ENCODE measurements at regions not wholly inside any gene's neighbourhood (a gene's known extent, or its start where the extent isn't known, plus 50 kb on each side); places are given as distances from the start of the nearest gene placed in this dataset.

DNA sequence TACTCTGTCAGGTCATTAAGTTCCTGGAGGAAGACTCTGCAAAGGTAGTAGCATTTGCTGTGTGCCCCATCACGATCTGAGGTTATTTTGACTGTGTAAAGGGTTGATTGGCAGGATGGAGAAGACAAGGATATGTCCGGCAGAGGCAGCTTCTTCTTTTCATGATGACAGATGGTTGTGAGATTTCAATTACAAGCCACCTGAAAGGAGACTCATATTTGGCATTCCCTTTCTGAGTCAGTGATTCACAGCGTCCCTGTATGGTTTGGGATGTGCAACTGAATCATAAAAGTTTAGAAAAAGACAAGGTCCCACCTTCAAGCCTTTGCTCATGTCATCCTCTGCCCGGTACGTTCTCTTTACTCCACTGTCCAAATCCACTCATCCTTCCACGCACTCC is 113.4 kb downstream of the MTNR1B start:
- H3K9me3 ChIP-seq (ENCODE audit: control insufficient read depth, insufficient read depth, low read length), result no peaks in the 10 kb centered on the region
- in situ Hi-C loops (cut with MboI; ENCODE audit: low sequenced_read_pairs) (no loop called here), intact Hi-C loops (cut with micrococcal nuclease) (no loop called here), dilution Hi-C loops (cut with HindIII; ENCODE audit: low sequenced_read_pairs, unreplicated experiment) (no loop called here)
- no peak overlapping the region for H2BK20ac ChIP-seq (ENCODE audit: low read depth, low read length)
- CTCF ChIA-PET, result no interaction called here
- no peaks in the 10 kb centered on the region for H3K79me1 ChIP-seq (ENCODE audit: low read depth in 1 of 2, low read length in 2 of 2)
- no peak overlapping the region for H3K14ac ChIP-seq (replicated peaks; ENCODE audit: low read depth, low read length)
- H3K9me1 ChIP-seq (ENCODE audit: insufficient read depth, low read length), result no peaks in the 10 kb centered on the region
- H2BK120ac ChIP-seq (ENCODE audit: low read depth, low read length), result no peak overlapping the region
- no peaks in the 10 kb centered on the region for H4K20me1 ChIP-seq (ENCODE audit: insufficient read depth, low read length)
- no peak overlapping the region for H4K8ac ChIP-seq (ENCODE audit: low read depth in 2 of 2, low read length in 2 of 2)
- no peak overlapping the region for H3K4me2 ChIP-seq (ENCODE audit: low read depth, low read length)
- no peak overlapping the region for H2AFZ ChIP-seq (replicated peaks; ENCODE audit: low read length, poor library complexity)
- H3K36me3 ChIP-seq (ENCODE audit: control insufficient read depth, insufficient read depth, low read length), result no peaks in the 10 kb centered on the region
- WGBS, 2 experiments (ENCODE audit: extremely low coverage in 2 of 2, insufficient read length in 1 of 2), result no CpG with 5 or more reads among the region's 6 CpGs
- no peak overlapping the region for H4K91ac ChIP-seq (ENCODE audit: insufficient read depth, low read depth, low read length)
- no peak overlapping the region for H3K9ac ChIP-seq (ENCODE audit: low read depth, low read length)
- H2AK5ac ChIP-seq (ENCODE audit: low read depth, low read length), result no peak overlapping the region
- no peak overlapping the region for H3K4me3 ChIP-seq (ENCODE audit: insufficient read depth, low read depth, low read length)
- no peaks in the 10 kb centered on the region for H3K4me1 ChIP-seq (ENCODE audit: control insufficient read depth, insufficient read depth, low read length)
- H3K4ac ChIP-seq (ENCODE audit: low read depth, low read length), result no peak overlapping the region
- no peak overlapping the region for H2BK15ac ChIP-seq (ENCODE audit: low read depth, low read length)
- H3K23ac ChIP-seq (ENCODE audit: low read depth, low read length), result 0 out of 2 replicates have a peak overlapping the region, but pooled peaks have one; percentile 16
- H3K27me3 ChIP-seq (ENCODE audit: control insufficient read depth, insufficient read depth, low read length), result no peaks in the 10 kb centered on the region
- ATAC-seq (ENCODE audit: low read depth), result no peak
- no peak overlapping the region for H3K56ac ChIP-seq (ENCODE audit: extremely low read depth, insufficient read depth, low read length)
- no peak overlapping the region for H3K27ac ChIP-seq (ENCODE audit: insufficient read depth, low read length)
- no peak overlapping the region for H3K18ac ChIP-seq (ENCODE audit: low read depth, low read length)
- POLR2A ChIA-PET (ENCODE audit: unreplicated experiment), result no interaction called here
- no peak for DNase-seq
- H2AK9ac ChIP-seq (replicated peaks; ENCODE audit: low read depth, low read length, poor library complexity), result no peak overlapping the region
- TF ChIP-seq, protein P1, sequence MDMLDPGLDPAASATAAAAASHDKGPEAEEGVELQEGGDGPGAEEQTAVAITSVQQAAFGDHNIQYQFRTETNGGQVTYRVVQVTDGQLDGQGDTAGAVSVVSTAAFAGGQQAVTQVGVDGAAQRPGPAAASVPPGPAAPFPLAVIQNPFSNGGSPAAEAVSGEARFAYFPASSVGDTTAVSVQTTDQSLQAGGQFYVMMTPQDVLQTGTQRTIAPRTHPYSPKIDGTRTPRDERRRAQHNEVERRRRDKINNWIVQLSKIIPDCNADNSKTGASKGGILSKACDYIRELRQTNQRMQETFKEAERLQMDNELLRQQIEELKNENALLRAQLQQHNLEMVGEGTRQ (IDR thresholded peaks at IDR 0.05; ENCODE audit: low read depth, low read length), result no peak
- TF ChIP-seq CHD1 (IDR thresholded peaks at IDR 0.05; ENCODE audit: low read depth, low read length) (no peak), RCOR1 (IDR thresholded peaks at IDR 0.05; ENCODE audit: insufficient replicate concordance, low read length) (no peak), FOS (IDR thresholded peaks at IDR 0.05; ENCODE audit: low read depth, low read length) (no peak), RAD21 (IDR thresholded peaks at IDR 0.05; ENCODE audit: low read length) (no peak), POLR2A (IDR thresholded peaks at IDR 0.05; ENCODE audit: low read depth, low read length) (no peak), CEBPB (IDR thresholded peaks at IDR 0.05; ENCODE audit: low read depth, low read length) (no peak), MAZ (IDR thresholded peaks at IDR 0.05; ENCODE audit: borderline replicate concordance, low read depth, low read length) (no peak), MAFK (IDR thresholded peaks at IDR 0.05; ENCODE audit: low read depth, low read length) (no peak), MXI1 (IDR thresholded peaks at IDR 0.05; ENCODE audit: borderline replicate concordance, low read depth, low read length) (no peak), BHLHE40 (IDR thresholded peaks at IDR 0.05; ENCODE audit: low read depth, low read length) (no peak), RFX5 (IDR thresholded peaks at IDR 0.05; ENCODE audit: low read depth, low read length) (no peak), SMC3 (IDR thresholded peaks at IDR 0.05; ENCODE audit: low read depth, low read length) (no peak), NFE2L2 (IDR thresholded peaks at IDR 0.05; ENCODE audit: low read depth, low read length) (no peak)
- TF ChIP-seq, protein P2, sequence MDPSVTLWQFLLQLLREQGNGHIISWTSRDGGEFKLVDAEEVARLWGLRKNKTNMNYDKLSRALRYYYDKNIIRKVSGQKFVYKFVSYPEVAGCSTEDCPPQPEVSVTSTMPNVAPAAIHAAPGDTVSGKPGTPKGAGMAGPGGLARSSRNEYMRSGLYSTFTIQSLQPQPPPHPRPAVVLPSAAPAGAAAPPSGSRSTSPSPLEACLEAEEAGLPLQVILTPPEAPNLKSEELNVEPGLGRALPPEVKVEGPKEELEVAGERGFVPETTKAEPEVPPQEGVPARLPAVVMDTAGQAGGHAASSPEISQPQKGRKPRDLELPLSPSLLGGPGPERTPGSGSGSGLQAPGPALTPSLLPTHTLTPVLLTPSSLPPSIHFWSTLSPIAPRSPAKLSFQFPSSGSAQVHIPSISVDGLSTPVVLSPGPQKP (IDR thresholded peaks at IDR 0.05; ENCODE audit: borderline replicate concordance, low read depth, low read length), result no peak
- TF ChIP-seq, protein P3, sequence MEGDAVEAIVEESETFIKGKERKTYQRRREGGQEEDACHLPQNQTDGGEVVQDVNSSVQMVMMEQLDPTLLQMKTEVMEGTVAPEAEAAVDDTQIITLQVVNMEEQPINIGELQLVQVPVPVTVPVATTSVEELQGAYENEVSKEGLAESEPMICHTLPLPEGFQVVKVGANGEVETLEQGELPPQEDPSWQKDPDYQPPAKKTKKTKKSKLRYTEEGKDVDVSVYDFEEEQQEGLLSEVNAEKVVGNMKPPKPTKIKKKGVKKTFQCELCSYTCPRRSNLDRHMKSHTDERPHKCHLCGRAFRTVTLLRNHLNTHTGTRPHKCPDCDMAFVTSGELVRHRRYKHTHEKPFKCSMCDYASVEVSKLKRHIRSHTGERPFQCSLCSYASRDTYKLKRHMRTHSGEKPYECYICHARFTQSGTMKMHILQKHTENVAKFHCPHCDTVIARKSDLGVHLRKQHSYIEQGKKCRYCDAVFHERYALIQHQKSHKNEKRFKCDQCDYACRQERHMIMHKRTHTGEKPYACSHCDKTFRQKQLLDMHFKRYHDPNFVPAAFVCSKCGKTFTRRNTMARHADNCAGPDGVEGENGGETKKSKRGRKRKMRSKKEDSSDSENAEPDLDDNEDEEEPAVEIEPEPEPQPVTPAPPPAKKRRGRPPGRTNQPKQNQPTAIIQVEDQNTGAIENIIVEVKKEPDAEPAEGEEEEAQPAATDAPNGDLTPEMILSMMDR (conservative IDR thresholded peaks at IDR 0.05; ENCODE audit: low read depth, low read length), result no peak
- no TSS peak for BruUV-seq (replicated peaks)
- H4K5ac ChIP-seq (ENCODE audit: low read depth, low read length), result no peak overlapping the region
- H2BK5ac ChIP-seq (ENCODE audit: low read depth, low read length, poor library complexity, severe bottlenecking), result no peak overlapping the region

Measured in IMR-90 (cell line).